Superior temporal gyrus (tissue), 1 donor: ENCODE measurements at regions not wholly inside any gene's neighbourhood (a gene's known extent, or its start where the extent isn't known, plus 50 kb on each side); places are given as distances from the start of the nearest gene placed in this dataset.
"Not testable (repeated sequence)": the region's sequence is repeated elsewhere in the genome, so short reads cannot be mapped to it uniquely, and the experiment has no call there.

ENCODE experiments used
- DNase-seq: peaks from one replicate; pipeline ENCODE4 v3.0.0-alpha.2; 2016; ENCODE audit errors: extremely low spot score

DNA sequence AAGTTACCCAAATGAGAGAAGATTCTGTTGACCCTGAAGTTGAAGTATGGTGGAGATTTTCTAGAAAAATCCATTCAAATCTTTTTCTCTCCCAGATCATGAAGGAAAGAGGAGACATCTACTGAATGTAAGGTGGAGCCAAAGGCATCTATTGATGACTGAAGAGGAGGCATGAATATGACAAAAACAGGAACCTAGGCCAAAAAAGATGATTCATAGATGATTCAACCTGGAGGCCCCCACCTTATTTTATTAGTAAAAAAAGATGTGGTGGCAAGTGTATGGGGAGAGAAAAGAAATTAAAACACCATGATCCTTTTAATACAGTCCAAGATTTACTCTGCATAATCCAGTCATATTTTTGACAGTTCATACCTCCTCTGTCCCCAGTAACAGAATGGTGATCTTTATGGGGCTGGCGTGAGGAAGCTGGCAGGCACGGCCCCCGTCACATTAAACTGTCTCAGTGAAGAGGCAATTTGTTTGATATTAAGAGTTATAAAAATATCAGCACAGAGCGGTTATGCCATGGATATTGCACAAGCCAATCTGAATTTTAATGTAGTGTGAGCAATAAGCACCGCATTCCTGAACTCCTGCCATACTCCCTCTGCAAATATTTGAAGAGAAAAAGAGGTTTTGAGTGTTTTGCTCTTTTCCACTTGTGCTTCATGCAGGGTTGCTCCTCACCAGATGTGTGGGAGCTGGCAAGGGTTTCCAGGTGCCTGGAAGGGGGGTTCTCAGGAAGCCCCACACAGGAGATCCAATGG, 94.4 kb downstream of the TRIM43 start:
- DNase-seq, result not testable (repeated sequence)

DNA sequence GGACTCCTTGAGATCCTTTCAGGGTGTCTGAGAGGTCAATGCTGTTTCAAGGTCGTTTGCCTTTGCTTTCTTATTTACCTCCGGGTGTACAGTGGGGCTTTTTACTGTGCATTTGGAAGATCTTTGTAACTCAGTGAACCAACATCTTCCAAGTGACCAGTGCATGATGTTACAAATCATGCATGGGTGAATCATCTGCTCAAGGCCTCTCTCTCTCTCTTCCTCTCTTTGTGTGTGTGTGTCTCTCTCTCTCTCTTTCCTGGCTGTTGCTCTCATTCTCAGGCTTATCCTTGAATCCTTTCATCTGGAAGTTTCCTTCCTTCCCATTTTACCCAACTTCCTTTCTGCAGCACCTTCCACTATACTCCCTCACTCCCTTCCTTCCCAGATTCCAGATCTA, 96.1 kb downstream of the TRIM43 start:
- not testable (repeated sequence) for DNase-seq

DNA sequence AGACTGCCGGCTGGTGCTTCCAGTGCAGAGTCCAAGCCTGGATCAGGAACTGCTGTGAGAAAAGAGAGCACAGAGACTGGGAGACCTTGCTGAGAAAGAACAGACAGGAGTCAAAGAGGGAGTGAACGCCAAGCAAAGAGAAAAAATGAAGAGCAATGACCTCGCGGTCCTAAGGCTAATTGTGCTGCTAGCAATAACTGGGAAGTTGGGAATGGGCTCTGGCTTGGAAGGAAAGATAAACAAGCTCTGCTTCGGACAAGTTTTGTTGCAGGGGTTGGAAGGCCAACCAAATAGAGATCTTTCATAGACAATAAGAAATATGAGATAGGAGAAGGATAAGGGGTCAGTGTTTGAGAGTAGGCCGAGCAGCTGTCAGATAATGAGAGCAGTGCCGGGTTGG, 99.4 kb downstream of the TRIM43 start:
- not testable (repeated sequence) for DNase-seq

DNA sequence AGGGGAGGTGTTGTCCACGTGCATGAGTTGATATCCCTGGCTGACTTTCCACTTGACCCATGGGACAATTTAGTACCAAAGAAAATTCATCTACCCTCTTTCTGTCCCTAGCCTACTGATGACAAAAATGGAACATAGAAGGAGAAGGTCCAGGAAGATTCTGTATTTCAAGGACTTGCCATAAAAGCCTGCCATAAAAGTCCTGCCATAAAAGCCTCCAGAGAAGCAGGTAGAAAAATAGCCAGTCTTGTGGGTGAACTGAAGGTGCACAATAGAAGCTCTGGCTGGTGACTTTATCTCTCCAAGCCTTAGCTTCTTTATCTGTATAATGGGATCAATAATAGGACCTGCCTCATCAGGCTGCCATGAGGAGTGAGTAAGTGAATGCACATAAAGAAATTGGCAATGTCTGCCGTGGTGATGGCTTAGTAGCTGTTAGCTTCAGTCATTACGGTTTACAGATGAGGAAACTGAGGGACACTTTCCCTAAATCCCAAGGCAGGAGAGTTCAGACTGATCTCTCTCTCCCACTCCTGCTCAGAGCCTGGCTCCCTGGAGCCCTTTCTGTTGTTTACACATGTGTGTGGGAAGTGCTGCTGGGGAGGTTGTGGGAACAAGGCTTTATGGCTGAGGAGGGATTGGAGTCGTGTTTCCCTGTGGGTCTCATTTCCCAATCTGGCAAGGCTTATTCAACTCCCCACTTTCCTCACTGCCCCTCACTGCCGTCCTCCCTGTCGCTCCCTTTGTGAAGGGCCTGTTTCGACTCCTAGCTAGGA, 101.5 kb downstream of the TRIM43 start:
- DNase-seq, result not testable (repeated sequence)

DNA sequence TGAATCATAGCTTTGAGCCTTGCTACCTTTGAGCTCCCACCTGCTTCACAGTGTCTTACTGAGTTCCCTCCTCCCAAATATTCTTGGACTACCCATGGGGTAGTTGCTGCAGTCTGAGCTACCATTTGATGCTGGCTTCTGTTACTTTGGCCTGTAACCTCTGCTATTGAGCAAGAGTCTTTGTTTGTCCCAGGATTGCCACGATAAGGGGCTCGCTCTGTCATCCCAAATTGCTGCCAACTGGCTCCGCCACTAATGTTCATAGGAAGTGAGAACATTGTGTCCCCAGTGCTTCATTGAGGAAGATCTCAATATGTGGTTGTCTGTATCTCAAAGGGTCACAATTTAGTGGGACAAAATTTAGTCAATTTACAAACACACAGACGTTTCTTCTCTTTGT, 103.8 kb downstream of the TRIM43 start:
- DNase-seq, result no peak

DNA sequence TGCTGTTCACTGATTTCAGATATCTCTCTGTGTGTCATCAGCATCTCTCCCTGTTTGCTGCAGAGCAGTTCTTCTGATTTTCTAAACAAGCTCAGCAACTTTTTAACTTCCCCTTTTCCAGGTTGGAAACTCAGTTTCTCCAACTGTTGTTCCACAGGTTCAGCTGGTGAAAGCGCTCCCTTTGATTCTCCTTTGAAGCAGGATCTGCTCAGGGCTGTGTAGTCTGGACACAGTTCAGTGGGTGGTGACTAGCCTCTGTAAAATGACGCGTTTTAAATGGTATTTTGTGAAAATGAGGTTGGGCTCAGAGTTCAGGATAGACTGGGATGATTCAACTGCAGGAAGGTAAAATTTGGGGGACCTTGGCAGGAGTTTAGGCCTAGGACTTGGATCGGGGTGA, 106.3 kb downstream of the TRIM43 start:
- no peak for DNase-seq

DNA sequence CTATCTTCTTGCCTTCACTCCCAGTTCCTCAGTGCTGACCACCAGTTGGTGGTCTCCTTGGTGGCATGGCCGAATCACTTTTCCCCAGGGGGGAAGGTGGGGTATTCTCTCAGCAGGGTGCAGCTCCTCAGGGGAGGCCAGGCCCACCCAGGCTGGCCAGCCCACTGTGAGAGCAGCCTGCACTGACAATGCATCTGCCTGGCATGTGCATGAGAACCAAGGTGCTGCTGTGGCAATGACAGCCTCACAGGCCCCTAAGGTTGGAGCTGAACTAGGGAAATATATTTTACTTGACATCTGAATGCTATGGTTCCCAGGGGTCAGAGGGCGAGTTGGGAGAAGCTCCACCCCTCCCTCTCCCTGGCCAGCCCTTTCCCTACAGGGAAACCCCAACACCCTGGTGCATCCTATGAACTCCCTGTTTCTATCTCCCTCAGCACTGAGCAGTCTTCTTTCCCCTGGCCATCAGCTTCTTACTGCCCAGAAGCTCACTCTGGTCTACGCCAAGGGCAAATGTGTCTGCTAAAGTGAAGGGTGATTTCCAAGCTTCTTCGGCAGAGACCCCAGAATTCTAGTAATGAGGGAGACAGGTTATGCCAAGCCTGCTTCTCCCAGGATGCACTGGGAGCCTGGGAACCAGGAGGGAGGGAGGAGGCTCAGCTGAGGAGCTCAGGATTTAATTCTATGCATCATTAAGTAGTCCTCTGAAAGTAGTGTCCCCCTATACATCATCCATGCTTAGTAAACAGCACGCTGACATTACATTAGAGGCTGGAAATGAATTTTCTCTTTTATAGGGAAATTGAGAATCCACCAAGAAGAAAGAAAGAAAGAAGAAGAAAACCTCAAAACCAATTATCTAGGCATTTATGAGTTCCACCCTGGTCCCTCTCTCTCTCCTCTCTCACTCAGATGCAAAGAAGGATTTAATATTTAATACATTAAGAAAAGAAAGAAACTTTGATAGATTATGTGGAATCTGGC, 107.7 kb downstream of the TRIM43 start:
- not testable (repeated sequence) for DNase-seq

DNA sequence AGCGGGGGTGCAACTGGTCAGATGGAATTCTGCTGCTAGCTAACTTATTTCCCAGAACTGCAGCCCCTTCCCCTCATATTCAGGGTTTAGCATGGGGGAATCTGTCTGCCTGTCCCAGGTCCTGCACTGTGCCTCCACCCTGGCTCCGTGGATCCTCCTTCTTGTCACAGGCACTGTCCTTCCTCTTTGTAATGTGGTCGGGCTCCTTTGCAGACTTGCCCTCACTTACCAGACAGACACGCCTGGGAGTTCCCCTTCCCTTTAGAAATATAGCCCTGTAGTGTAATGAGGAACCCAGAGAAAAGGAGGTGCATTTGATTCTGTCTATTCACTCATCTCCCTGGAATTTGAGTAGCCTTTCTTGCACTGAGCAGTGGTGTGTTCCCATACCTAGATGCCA, 108.7 kb downstream of the TRIM43 start:
- no peak for DNase-seq

DNA sequence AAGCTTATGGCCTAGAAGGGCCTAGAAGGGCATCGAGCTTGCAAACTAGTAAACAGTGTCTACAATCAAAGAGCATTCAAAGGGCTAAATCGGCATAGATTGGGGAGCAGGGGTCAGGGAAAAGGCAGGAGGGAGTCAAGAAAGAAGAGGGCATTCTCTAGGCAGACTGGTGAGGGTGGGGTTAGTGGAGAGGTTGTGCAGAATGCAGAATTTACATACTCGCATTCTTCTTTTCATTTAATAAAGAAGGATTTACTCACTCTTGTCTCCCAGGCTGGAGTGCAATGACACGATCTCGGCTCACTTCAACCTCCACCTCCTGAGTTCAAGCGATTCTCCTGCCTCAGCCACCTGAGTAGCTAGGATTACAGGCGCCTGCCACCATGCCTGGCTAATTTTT, 110.7 kb downstream of the TRIM43 start:
- DNase-seq, result no peak

DNA sequence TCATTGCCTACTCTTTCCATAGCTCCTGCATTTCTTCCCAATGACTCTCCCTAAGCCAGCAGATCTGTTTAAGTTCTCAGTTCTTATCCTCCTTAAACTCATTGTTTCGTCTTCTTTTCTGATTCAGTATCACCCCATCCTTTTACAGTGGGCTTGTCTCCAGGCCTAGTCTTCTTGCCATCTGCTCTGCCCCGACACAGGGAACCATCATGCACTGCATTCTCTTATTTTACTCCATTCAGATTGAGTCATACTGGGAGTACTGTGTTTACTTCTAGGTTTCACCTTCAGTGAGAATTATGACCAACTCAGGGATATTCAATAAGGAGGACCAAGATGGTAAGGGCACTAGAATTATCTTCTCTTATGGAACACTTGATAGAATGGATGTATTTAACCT, 115.4 kb downstream of the TRIM43 start:
- DNase-seq, result not testable (repeated sequence)

DNA sequence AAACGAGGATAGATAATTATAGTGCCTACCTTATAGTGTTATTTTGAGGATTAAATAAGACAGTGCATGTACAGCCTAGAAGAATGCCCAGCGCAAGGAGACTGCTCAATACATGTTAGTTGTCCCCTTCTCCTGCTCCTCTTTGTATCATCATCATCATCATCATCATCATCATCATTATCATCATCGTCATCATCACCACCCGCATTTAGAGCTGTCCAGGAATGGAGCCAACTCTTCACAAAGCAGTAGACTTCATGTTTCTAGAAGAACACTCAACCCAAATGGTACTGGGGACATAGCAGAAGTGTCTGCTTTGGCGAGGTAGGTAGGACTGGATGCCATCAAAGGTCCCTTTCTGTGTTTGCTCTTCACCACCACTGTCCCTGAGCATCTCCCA, 116.0 kb downstream of the TRIM43 start:
- no peak for DNase-seq

DNA sequence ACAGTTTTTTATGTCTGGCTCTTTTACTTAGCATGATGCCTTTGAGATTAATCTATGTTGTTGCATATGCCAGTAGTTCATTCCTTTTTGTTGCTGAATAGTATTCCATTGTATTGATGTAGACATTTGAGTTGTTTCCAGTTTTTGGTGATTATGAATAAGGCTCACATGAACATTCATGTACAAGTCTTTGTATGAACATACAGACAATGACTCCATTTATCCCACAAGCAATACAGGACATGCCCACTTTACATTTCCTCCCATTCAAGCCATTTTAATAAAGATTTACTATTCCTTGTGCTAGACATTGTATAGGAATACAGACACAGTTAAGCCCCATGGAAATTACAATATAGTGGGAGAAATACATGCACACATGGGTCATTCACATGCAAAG, 118.0 kb downstream of the TRIM43 start:
- no peak for DNase-seq

DNA sequence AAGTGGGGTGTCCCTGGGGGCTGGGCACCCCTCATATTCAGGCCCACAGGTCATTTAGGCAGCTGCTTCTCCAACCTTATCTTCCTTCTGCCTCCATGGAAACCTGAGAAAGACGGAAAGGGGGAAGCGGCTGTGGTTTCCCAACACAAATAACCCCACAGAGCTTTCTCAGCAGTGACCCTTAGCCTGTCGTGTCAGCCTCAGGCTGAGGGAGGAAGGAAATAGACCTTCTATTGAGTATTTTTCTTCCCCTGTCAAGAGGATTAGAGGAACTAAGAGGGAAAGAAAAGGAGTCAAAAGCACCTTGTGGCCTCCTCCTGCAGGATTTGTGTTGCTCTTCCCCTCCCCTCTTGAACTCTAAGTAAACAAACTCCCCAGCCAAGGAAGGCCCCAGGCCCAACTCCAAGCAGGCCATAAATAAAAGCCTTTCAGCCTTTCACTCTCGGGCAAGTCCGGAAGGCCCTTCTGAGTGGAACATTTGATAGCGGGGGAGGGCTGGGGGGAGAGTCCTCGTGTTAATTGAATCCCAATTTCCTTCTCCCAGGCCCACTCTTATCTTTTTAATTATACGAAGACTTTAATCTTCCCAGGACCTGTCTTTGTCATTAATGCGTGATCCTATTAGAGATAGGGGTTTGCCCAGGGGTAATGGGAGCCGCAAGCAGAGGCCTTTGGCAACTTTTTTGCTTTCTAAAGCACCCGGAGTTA, 121.8 kb downstream of the TRIM43 start:
- DNase-seq, result not testable (repeated sequence)

DNA sequence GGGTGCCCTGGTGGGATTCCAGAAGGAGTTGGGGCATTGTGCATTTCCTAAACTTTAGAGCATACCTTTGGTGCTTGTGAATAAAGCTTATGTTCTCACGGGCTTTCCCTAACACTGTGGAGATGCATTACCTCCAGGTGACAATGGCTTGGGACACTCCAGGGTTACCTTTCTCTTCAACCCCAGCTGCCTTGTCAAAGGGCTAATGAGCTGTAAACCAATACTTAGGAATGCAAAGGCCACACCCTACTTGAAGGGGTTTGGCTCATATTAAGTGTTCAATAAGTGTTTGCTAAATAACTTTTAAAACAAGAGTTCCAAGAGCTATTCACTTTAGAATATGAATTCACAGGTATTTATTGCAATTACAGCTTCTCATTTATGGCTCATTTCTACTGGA, 122.6 kb downstream of the TRIM43 start:
- not testable (repeated sequence) for DNase-seq

DNA sequence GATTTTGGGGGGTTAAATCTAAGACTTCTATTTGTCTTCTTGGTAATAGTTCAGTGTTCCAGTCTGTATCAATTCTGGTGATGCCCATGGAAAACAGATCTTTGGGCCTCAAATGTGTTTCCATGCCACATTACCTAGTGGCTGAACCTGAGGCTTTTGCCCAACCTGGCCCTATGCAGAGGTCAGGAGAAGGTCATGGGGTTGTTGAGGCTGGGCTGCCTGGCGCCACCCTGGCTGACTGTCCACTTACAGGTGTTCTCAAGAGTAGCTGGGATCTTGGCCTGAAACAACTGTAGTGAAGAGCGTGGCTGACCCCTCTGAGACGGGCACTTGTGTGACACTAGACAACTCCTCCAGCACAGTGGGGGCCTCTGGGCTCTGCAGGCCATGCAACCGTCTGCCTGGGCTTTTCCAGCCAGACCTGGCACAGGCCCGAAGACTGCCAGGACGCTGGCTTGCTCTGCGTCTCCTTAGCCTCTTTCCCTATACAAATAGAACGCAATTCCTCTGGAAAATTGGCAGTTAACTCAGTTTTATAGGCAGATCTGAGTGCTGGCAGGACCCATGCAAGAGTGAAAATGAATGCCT, 127.8 kb downstream of the TRIM43 start:
- no peak for DNase-seq

DNA sequence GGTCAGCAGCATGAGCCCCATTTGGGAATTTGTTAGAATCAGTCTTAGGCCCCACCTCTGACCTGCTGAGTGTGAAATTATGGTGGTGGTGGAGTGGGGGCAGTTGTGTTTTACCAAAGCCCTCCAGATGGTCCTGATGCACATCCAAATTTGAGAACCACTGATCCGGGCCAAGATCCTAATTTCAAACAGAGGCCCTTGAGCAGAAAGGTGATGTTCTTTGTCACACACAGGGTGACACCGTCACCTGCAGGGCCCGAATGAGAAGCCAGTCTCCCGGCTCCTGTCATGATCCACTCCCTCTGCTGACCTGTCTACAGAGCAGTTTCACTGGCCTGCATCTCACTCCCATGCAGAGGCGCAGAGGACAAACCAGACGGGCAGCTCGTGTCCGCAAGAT, 129.9 kb downstream of the TRIM43 start:
- DNase-seq, result no peak

DNA sequence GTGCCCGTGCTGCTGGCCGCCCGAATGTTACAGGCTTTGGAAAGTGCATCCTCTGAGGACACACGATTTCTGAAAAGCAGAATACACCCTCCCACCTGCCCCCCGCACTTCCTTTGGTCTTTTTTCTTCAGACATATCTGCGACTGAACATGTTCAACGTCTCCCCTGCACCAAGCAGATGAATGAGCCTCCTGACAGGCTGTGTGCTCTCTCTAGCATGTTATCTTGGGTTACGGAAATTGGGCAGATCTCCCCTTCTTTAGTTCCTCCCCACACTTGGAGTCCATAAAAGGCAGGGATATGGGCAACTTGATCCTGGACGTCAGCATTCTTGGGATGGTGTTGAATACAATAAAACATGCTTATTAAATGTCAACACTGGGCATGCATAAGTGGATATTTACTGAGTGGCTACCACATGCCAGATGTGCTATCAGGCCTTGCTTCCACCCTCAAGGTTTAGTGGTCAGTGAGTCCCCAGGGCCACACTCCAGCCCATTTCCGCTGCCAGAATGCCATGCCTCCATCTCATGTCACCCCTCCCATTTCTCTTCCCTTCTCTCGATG, 130.4 kb downstream of the TRIM43 start:
- DNase-seq, result no peak

DNA sequence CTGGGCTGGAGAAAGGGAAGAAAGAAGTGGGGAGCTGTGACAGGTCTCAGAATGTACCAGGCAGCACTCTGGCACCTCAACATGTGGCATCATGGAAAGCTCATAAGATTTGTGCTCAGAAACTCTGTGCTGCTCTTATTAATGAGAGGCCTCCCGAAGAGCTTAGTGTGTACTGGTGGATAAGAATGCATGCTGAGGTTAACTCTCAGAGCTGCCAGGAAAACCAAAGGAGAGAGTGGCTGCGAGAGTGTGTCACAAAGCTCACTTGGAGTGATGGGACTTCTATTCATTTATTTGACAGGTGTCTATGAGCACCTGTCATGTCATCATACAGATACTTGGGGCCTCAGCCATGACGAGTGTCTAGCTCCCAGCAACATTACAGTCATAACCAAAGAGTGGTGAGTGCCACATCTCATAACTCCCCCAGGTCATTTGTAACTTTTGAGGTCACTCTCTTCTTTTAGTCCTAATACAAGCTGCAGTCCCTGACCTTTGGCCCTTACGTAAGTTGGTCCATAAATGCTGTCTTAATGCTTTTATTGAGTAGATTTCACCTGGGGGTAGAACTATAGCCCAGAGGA, 131.9 kb downstream of the TRIM43 start:
- not testable (repeated sequence) for DNase-seq

DNA sequence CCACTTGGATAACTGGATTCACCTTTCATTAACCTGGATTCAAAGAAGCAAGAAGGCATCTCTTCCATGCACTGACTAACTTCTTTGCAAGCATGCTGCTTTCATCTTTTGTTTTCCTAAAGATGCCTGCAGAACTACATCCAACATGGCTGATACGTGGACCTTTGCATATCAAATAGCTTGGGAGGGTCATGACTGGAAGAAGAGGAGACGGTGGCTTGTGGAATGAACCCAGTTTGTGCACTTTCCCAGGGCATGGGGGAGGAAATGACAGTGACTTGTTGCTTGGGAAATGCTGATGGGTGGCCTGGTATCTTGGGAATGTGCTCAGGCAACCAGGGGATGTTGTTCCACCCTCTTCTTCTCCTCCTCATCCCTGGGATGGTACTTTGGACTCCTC, 133.4 kb downstream of the TRIM43 start:
- not testable (repeated sequence) for DNase-seq

DNA sequence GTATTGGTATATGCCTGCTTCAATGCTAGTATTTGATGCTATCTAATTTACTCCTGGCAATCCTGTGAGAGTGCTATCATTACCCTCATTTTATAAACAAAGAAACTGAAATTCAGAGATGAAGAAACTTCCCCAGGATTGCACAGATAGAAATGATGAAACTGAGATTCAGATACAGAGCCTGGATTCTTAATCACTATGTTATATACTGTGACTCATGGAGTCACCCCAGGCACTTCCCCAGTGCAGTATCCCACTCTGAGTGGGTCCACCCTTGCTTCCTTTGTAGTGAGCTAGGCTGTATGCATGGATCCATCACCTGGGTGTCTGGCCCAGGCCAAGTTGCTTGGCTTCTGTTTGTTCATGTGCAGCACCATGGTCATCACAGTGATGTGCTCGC, 133.9 kb downstream of the TRIM43 start:
- not testable (repeated sequence) for DNase-seq
